ENCODE measurements at regions not wholly inside any gene's neighbourhood (a gene's known extent, or its start where the extent isn't known, plus 50 kb on each side); places are given as distances from the start of the nearest gene placed in this dataset.

DNA sequence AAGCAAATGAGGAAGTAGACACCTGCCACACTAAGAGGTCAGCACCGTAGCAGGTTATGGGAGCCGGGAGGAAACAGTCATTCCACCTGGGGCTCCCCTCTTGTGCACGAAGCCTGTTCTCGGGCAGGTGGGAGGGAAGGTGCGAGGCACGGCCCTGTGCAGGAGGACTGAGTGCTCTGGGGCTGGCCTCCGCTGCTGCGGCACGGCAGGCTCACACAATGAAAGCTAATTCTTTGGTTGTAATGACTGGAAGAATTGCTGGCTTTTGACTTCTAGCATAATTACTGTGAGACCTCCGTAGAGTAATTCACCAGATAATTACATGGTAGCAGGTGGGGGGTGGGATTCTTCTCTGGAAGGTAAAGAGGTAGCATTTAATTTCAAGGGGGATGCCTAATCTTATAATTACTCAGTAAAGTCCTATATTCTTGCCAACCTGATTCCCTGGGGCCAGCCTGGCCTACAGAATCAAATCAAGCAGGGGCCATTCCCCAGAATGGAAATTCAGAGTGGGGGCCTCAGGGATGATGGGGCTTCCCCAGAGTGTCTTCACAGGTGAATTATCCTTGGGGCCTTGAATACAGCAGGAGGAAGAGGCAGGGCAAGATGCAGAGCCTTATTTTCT, 129.1 kb downstream of the TPRA1 start:
- DNase-seq (no peak), ATAC-seq (no peak)
- Histone ChIP-seq H3K4me3 (no peak overlapping the region), H3K27ac (no peak overlapping the region), H3K36me3 (no peaks in the 10 kb centered on the region), H3K4me1 (peaks cover 6% of the 10 kb centered on the region), H3K9me3 (no peaks in the 10 kb centered on the region), H3K27me3 (peaks cover 9% of the 10 kb centered on the region)
- no peak for TF ChIP-seq CTCF (IDR thresholded peaks at IDR 0.05)
- intact Hi-C loops (cut with DNase I): no loop called here

DNA sequence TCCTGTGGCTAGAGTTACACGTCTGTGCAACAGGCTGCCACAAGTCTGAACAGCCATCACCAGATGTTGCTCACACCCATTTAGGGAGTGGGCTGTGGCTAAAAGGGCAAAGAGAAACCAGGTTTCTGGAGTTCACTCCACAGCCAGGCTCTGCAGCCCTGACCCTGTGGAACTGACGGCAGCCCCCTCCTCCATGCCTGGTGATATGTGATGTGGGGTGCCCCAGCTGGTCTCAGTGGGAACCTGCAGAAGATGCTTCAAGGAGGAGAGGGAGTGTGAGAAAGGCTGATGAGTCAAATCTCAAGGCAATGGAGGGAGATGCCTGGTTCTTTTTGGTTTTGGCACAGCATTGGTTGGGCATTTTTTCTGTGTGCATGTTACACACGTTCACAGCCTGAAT, 130.6 kb downstream of the TPRA1 start:
- TF ChIP-seq CTCF (IDR thresholded peaks at IDR 0.05): no peak
- intact Hi-C loops (cut with DNase I): no loop called here
- Histone ChIP-seq H3K36me3 (no peaks in the 10 kb centered on the region), H3K4me1 (peaks cover 20% of the 10 kb centered on the region), H3K4me3 (no peak overlapping the region), H3K27ac (no peak overlapping the region), H3K27me3 (peaks cover 16% of the 10 kb centered on the region), H3K9me3 (no peaks in the 10 kb centered on the region)
- no peak for DNase-seq
- no peak for ATAC-seq

- H3K27ac ChIP-seq: no peak overlapping the region
- DNase-seq (no peak), ATAC-seq (no peak)
- intact Hi-C loops (cut with DNase I): no loop called here
- no peaks in the 10 kb centered on the region for H3K9me3 ChIP-seq
- no peaks in the 10 kb centered on the region for H3K36me3 ChIP-seq
- H3K4me3 ChIP-seq: no peak overlapping the region
- H3K27me3 ChIP-seq: peaks cover 16% of the 10 kb centered on the region
- H3K4me1 ChIP-seq: peaks cover 20% of the 10 kb centered on the region
- TF ChIP-seq CTCF (IDR thresholded peaks at IDR 0.05): no peak
Measured at GRCh38 chr3:127458696-127459604, 131.6 kb downstream of the TPRA1 start.

- Histone ChIP-seq H3K36me3 (no peaks in the 10 kb centered on the region), H3K27ac (no peak overlapping the region), H3K9me3 (no peaks in the 10 kb centered on the region), H3K27me3 (peaks cover 24% of the 10 kb centered on the region), H3K4me1 (peaks cover 20% of the 10 kb centered on the region), H3K4me3 (no peak overlapping the region)
- DNase-seq (no peak), ATAC-seq (no peak)
- no peak for TF ChIP-seq CTCF (IDR thresholded peaks at IDR 0.05)
- intact Hi-C loops (cut with DNase I): no loop called here
Measured at GRCh38 chr3:127457546-127458145, 132.9 kb downstream of the TPRA1 start.

DNA sequence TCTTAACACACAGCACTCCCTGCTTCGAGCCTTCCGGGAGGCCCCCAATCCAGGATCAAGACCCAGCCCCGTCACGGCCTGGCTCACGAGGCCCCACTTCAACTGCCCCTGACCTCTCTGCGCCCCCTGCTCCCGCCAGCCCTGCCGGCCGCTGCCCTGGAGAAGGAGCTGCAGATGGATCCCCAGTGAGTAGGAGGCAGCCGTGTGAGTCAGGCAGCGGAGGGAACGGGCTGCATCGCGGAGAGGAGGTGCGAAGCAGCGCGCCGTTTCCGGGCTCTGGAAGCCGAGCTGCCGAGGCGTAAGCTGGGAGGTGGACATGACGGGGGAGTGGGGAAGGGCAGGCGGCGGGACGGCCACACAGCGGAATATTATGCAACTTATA, 133.4 kb downstream of the TPRA1 start:
- intact Hi-C loops (cut with DNase I): no loop called here
- Histone ChIP-seq H3K36me3 (no peaks in the 10 kb centered on the region), H3K9me3 (no peaks in the 10 kb centered on the region), H3K27me3 (peaks cover 24% of the 10 kb centered on the region), H3K4me1 (peaks cover 20% of the 10 kb centered on the region), H3K4me3 (no peak overlapping the region), H3K27ac (no peak overlapping the region)
- no peak for TF ChIP-seq CTCF (IDR thresholded peaks at IDR 0.05)
- DNase-seq (peak; percentile 78), ATAC-seq (peak; percentile 43)

Measured in upper lobe of right lung (tissue), 1 donor.